H1 (cell line): ENCODE measurements at regions not wholly inside any gene's neighbourhood (a gene's known extent, or its start where the extent isn't known, plus 50 kb on each side); places are given as distances from the start of the nearest gene placed in this dataset.

Experiments
- CTCF ChIA-PET: fragments of 300-600 bp; sonication (Branson Sonifier 250); formaldehyde crosslinking; loops from one replicate; lab custom pipeline; 2021; ENCODE audit not compliant: partially characterized antibody; lab: Charles Lee
- POLR2A ChIA-PET: fragments of 300-600 bp; sonication (Branson Sonifier 250); formaldehyde crosslinking; loops from one replicate; lab custom pipeline; 2021; ENCODE audit warnings: inconsistent platforms; ENCODE audit not compliant: partially characterized antibody; lab: Charles Lee
- DNase-seq, 2 experiments: peaks; one replicate each; pipeline versions ENCODE4 v3.0.0 to v3.0.0-alpha.2; 2010 to 2022; ENCODE audit warnings: low spot score in 2 of 2, low read depth in 1 of 2, mixed read lengths in 1 of 2
- FAIRE-seq: peaks from 2 replicates; lab custom pipeline; 2011; peaks lifted over from hg19 to GRCh38; lab: Jason Lieb, UNC
- H2AFZ ChIP-seq: 2 replicates; pipeline ENCODE4 v1.8.1; 2012; ENCODE audit warnings: low read length, inconsistent platforms
- H2AK5ac ChIP-seq: 2 replicates; pipeline ENCODE4 v1.6.1; 2013; ENCODE audit warnings: low read depth, low read length
- H2BK120ac ChIP-seq: replicated peaks from 2 replicates; pipeline ENCODE3; 2013; ENCODE audit warnings: low read depth, low read length, inconsistent platforms
- H2BK12ac ChIP-seq: 2 replicates; pipeline ENCODE4 v1.6.1; 2013; ENCODE audit warnings: low read depth, low read length
- H2BK15ac ChIP-seq: 2 replicates; pipeline ENCODE4 v1.6.1; 2013; ENCODE audit warnings: low read length
- H2BK20ac ChIP-seq: 2 replicates; pipeline ENCODE4 v1.6.1; 2013; ENCODE audit warnings: low read length
- H2BK5ac ChIP-seq: 2 replicates; pipeline ENCODE4 v1.6.1; 2013; ENCODE audit warnings: low read depth, low read length
- H3K14ac ChIP-seq: 2 replicates; pipeline ENCODE4 v1.6.1; 2013; ENCODE audit warnings: inconsistent platforms; ENCODE audit not compliant: insufficient read length
- H3K18ac ChIP-seq: 2 replicates; pipeline ENCODE4 v1.6.1; 2013; ENCODE audit warnings: low read length; ENCODE audit errors: extremely low read depth
- H3K23ac ChIP-seq: 2 replicates; pipeline ENCODE4 v1.6.1; 2013; ENCODE audit warnings: inconsistent platforms; ENCODE audit not compliant: insufficient read length
- H3K23me2 ChIP-seq: 2 replicates; pipeline ENCODE4 v1.6.1; 2013; ENCODE audit warnings: low read depth, low read length
- H3K27ac ChIP-seq: 2 replicates; pipeline ENCODE4 v1.6.1; 2011; ENCODE audit warnings: low read depth, low read length, inconsistent platforms
- H3K27me3 ChIP-seq, 4 experiments: replicated peaks in 1 of 4; 1 replicate in 1 of 4; 2 replicates in 3 of 4; pipeline versions ENCODE4 v1.6.1 to v1.8.1; 2011 to 2013; ENCODE audit warnings: low read length in 3 of 4, mild to moderate bottlenecking in 3 of 4, inconsistent platforms in 2 of 4, mixed read lengths in 2 of 4, moderate library complexity in 1 of 4; ENCODE audit not compliant: control insufficient read depth in 3 of 4, insufficient read depth in 3 of 4; ENCODE audit errors: extremely low read depth in 1 of 4
- H3K36me3 ChIP-seq, 4 experiments: 2 replicates each; pipeline versions ENCODE4 v1.6.1 to v1.8.1; 2011 to 2013; ENCODE audit warnings: mild to moderate bottlenecking in 4 of 4, low read length in 3 of 4, moderate library complexity in 2 of 4, control low read depth in 1 of 4, inconsistent platforms in 1 of 4; ENCODE audit not compliant: insufficient read depth in 4 of 4, control insufficient read depth in 2 of 4
- H3K4ac ChIP-seq: replicated peaks from 2 replicates; pipeline ENCODE3; 2013; ENCODE audit warnings: low read length, low read depth, mixed read lengths, inconsistent platforms; ENCODE audit not compliant: insufficient read length
- H3K4me1 ChIP-seq, 4 experiments: replicated peaks in 1 of 4; 1 replicate in 1 of 4; 2 replicates in 3 of 4; pipeline versions ENCODE4 v1.6.1 to v1.8.1; 2011 to 2013; ENCODE audit warnings: low read length in 3 of 4, inconsistent platforms in 2 of 4, mixed read lengths in 1 of 4; ENCODE audit not compliant: insufficient read depth in 4 of 4, control insufficient read depth in 3 of 4
- H3K4me2 ChIP-seq, 2 experiments: 2 replicates each; pipeline versions ENCODE4 v1.6.1 to v1.8.1; 2011 to 2013; ENCODE audit warnings: low read depth in 2 of 2, low read length in 2 of 2, control low read depth in 1 of 2, inconsistent platforms in 1 of 2, mild to moderate bottlenecking in 1 of 2; ENCODE audit not compliant: insufficient read depth in 1 of 2
- H3K4me3 ChIP-seq, 4 experiments: fragments of 200-600, 300-600 bp in 1 of 4; sonication (generic), shearing (Covaris generic), sonication (Bioruptor Twin) in 1 of 4; 2 replicates each; pipeline versions ENCODE4 v1.5.1 to v1.8.1; 2011 to 2016; ENCODE audit warnings: low read length in 4 of 4, low read depth in 3 of 4, control low read depth in 2 of 4, inconsistent platforms in 2 of 4, mild to moderate bottlenecking in 2 of 4, mixed read lengths in 1 of 4, moderate library complexity in 1 of 4; ENCODE audit not compliant: insufficient read depth in 2 of 4; ENCODE audit errors: extremely low read depth in 1 of 4
- H3K56ac ChIP-seq: replicated peaks from 2 replicates; pipeline ENCODE3; 2013; ENCODE audit warnings: low read depth, mild to moderate bottlenecking, mixed read lengths, low read length, inconsistent platforms; ENCODE audit not compliant: insufficient read length
- H3K79me1 ChIP-seq: 2 replicates; pipeline ENCODE4 v1.6.1; 2013; ENCODE audit warnings: low read depth, low read length, control low read depth
- H3K79me2 ChIP-seq, 2 experiments: 2 replicates each; pipeline versions ENCODE4 v1.6.1 to v1.8.1; 2012 to 2013; ENCODE audit warnings: low read length in 2 of 2, mild to moderate bottlenecking in 2 of 2, inconsistent platforms in 1 of 2; ENCODE audit not compliant: insufficient read depth in 2 of 2, control insufficient read depth in 1 of 2
- H3K9ac ChIP-seq, 4 experiments: replicated peaks in 1 of 4; 1 replicate in 1 of 4; 2 replicates in 3 of 4; pipeline versions ENCODE4 v1.6.1 to v1.8.1; 2011 to 2013; ENCODE audit warnings: low read depth in 3 of 4, low read length in 3 of 4, control low read depth in 2 of 4, mild to moderate bottlenecking in 2 of 4, moderate library complexity in 2 of 4, inconsistent platforms in 1 of 4; ENCODE audit errors: extremely low read depth in 1 of 4
- H3K9me3 ChIP-seq, 2 experiments: 2 replicates each; pipeline versions ENCODE4 v1.6.1 to v1.8.1; 2012 to 2013; ENCODE audit warnings: mild to moderate bottlenecking in 2 of 2, moderate library complexity in 2 of 2, control low read depth in 1 of 2, inconsistent platforms in 1 of 2, low read depth in 1 of 2, low read length in 1 of 2, mixed read lengths in 1 of 2; ENCODE audit not compliant: insufficient read depth in 2 of 2
- H4K20me1 ChIP-seq, 2 experiments: replicated peaks in 1 of 2; 2 replicates each; pipeline versions ENCODE3 to v1.8.1; 2011 to 2013; ENCODE audit warnings: inconsistent platforms in 2 of 2, low read length in 2 of 2, mild to moderate bottlenecking in 1 of 2; ENCODE audit not compliant: insufficient read depth in 2 of 2, control insufficient read depth in 1 of 2
- H4K5ac ChIP-seq: 2 replicates; pipeline ENCODE4 v1.6.1; 2013; ENCODE audit warnings: low read length, low read depth, mixed read lengths, inconsistent platforms; ENCODE audit not compliant: insufficient read length
- H4K8ac ChIP-seq: 2 replicates; pipeline ENCODE4 v1.8.0; 2013; ENCODE audit warnings: mild to moderate bottlenecking, moderate library complexity, low read length, inconsistent platforms; ENCODE audit not compliant: insufficient read depth; ENCODE audit errors: extremely low read depth
- H4K91ac ChIP-seq: replicated peaks from 2 replicates; pipeline ENCODE3; 2013; ENCODE audit warnings: low read length, mixed read lengths, inconsistent platforms; ENCODE audit not compliant: insufficient read length
- ASH2L ChIP-seq: fragments of 200-600, 300-600 bp; sonication (generic); IDR thresholded peaks from one replicate; pipeline ENCODE4 v1.7.1; 2017; ENCODE audit warnings: low read length
- BRCA1 ChIP-seq: IDR thresholded peaks from 2 replicates; pipeline ENCODE4 v1.6.1; 2012; ENCODE audit warnings: low read depth, low read length, improper control_type of control experiment
- CREB1 ChIP-seq: IDR thresholded peaks from 2 replicates; pipeline ENCODE4 v1.6.1; 2012; ENCODE audit warnings: inconsistent platforms
- HDAC2 ChIP-seq, 2 experiments: fragments of 300-600 bp in 1 of 2; sonication (generic) in 1 of 2; IDR thresholded peaks; 2 replicates each; pipeline ENCODE4 v1.6.1; 2011 to 2012; ENCODE audit warnings: low read depth in 2 of 2, low read length in 2 of 2, mild to moderate bottlenecking in 2 of 2, moderate library complexity in 2 of 2, borderline replicate concordance in 1 of 2, inconsistent platforms in 1 of 2
- KDM1A ChIP-seq: fragments of 200-600, 300-600 bp; sonication (generic); IDR thresholded peaks from 2 replicates; pipeline ENCODE4 v1.7.1; 2016; ENCODE audit warnings: mild to moderate bottlenecking, low read length, borderline replicate concordance
- MAFK ChIP-seq: IDR thresholded peaks from 2 replicates; pipeline ENCODE4 v1.6.1; 2012; ENCODE audit warnings: low read depth, mild to moderate bottlenecking, improper control_type of control experiment, low read length
- POLR2AphosphoS5 ChIP-seq: IDR thresholded peaks from 2 replicates; pipeline ENCODE4 v1.6.1; 2011; ENCODE audit warnings: low read depth, low read length
- RAD21 ChIP-seq, 2 experiments: IDR thresholded peaks in 1 of 2; conservative IDR thresholded peaks in 1 of 2; 2 replicates each; pipeline ENCODE4 v1.6.1; 2011; ENCODE audit warnings: low read depth in 2 of 2, low read length in 2 of 2, improper control_type of control experiment in 1 of 2, inconsistent platforms in 1 of 2, mild to moderate bottlenecking in 1 of 2, moderate library complexity in 1 of 2
- RFX5 ChIP-seq: IDR thresholded peaks from 2 replicates; pipeline ENCODE4 v1.6.1; 2011; ENCODE audit warnings: low read depth, low read length, improper control_type of control experiment, borderline replicate concordance
- TAF1 ChIP-seq: IDR thresholded peaks from 2 replicates; pipeline ENCODE4 v1.6.1; 2011; ENCODE audit warnings: mild to moderate bottlenecking, low read depth, low read length
- TEAD4 ChIP-seq: IDR thresholded peaks from 2 replicates; pipeline ENCODE4 v1.6.1; 2012; ENCODE audit warnings: low read depth, low read length, inconsistent platforms, mixed read lengths
- WGBS, 2 experiments: shearing (Covaris generic) in 1 of 2; methylation state at CpG; one replicate each; pipeline versions ENCODE4 v1.1.6 to v1.1.7; 2013 to 2015; ENCODE audit warnings: low lambda C conversion rate in 2 of 2, mixed read lengths in 2 of 2, inconsistent platforms in 1 of 2, low coverage in 1 of 2, missing lambda C conversion rate in 1 of 2; ENCODE audit not compliant: insufficient replicate concordance in 2 of 2, insufficient coverage in 1 of 2, insufficient read length in 1 of 2; ENCODE audit errors: extremely low coverage in 1 of 2, missing lambda C conversion rate in 1 of 2; 5-methylcytosine and 5-hydroxymethylcytosine counted together
- TF ChIP-seq, protein P1 (sequence below), 3 experiments: IDR thresholded peaks; 1 replicate in 2 of 3; 2 replicates in 1 of 3; pipeline versions ENCODE4 v1.5.1 to v1.6.1; 2011; ENCODE audit warnings: low read length in 3 of 3, mild to moderate bottlenecking in 3 of 3, inconsistent platforms in 2 of 3, low read depth in 1 of 3, moderate library complexity in 1 of 3; ENCODE audit not compliant: insufficient read depth in 1 of 3; ENCODE audit errors: control extremely low read depth in 1 of 3

- no peaks in the 10 kb centered on the region for H3K79me1 ChIP-seq
- DNase-seq, result no peak
- H4K5ac ChIP-seq, result no peak overlapping the region
- H2BK5ac ChIP-seq, result no peak overlapping the region
- TF ChIP-seq POLR2AphosphoS5 (no peak), BRCA1 (no peak), CREB1 (no peak), TEAD4 (no peak), RAD21 (IDR thresholded peaks at IDR 0.05 in 1 of 2, conservative IDR thresholded peaks at IDR 0.05 in 1 of 2; ENCODE audit: low read depth in 2 of 2, low read length in 2 of 2) (no peak), TAF1 (no peak), MAFK (no peak), KDM1A (no peak), ASH2L (no peak), RFX5 (no peak), HDAC2 (IDR thresholded peaks at IDR 0.05; ENCODE audit: borderline replicate concordance in 1 of 2, low read depth in 2 of 2, low read length in 2 of 2) (no peak)
- TF ChIP-seq, protein P1, sequence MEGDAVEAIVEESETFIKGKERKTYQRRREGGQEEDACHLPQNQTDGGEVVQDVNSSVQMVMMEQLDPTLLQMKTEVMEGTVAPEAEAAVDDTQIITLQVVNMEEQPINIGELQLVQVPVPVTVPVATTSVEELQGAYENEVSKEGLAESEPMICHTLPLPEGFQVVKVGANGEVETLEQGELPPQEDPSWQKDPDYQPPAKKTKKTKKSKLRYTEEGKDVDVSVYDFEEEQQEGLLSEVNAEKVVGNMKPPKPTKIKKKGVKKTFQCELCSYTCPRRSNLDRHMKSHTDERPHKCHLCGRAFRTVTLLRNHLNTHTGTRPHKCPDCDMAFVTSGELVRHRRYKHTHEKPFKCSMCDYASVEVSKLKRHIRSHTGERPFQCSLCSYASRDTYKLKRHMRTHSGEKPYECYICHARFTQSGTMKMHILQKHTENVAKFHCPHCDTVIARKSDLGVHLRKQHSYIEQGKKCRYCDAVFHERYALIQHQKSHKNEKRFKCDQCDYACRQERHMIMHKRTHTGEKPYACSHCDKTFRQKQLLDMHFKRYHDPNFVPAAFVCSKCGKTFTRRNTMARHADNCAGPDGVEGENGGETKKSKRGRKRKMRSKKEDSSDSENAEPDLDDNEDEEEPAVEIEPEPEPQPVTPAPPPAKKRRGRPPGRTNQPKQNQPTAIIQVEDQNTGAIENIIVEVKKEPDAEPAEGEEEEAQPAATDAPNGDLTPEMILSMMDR (IDR thresholded peaks at IDR 0.05; ENCODE audit: control extremely low read depth in 1 of 3, insufficient read depth in 1 of 3, low read depth in 1 of 3, low read length in 3 of 3), result no peak
- TF ChIP-seq, all 59 proteins: peak for 0
- no peak overlapping the region for H2BK12ac ChIP-seq
- H3K23me2 ChIP-seq, result no peaks in the 10 kb centered on the region
- no peak overlapping the region for H3K56ac ChIP-seq
- H3K79me2 ChIP-seq, result no peaks in the 10 kb centered on the region
- no peaks in the 10 kb centered on the region for H4K20me1 ChIP-seq
- H3K4me3 ChIP-seq, result no peak overlapping the region
- POLR2A ChIA-PET, result no interaction called here
- no peak overlapping the region for H4K91ac ChIP-seq
- no peak overlapping the region for H2AK5ac ChIP-seq
- H3K23ac ChIP-seq, result no peak overlapping the region
- H2BK15ac ChIP-seq, result no peak overlapping the region
- no peak overlapping the region for H2BK20ac ChIP-seq
- H3K4me1 ChIP-seq, result peaks cover 0 to 14% (median 2%) of the 10 kb centered on the region in 4 experiments; a peak in 5 of 7 replicates
- H3K9ac ChIP-seq, result no peak overlapping the region
- no peaks in the 10 kb centered on the region for H3K36me3 ChIP-seq
- H3K27ac ChIP-seq, result no peak overlapping the region
- no peak overlapping the region for H4K8ac ChIP-seq
- no peak for FAIRE-seq
- WGBS, 2 experiments, result 100% methylated on average over 2 of the region's 7 CpGs; no CpG with 5 or more reads in 1 of the 2 experiments
- H3K27me3 ChIP-seq, result no peaks in the 10 kb centered on the region; a peak in 1 of 7 replicates
- no peaks in the 10 kb centered on the region for H3K9me3 ChIP-seq
- H2BK120ac ChIP-seq, result no peak overlapping the region
- H3K4ac ChIP-seq, result no peak overlapping the region
- no peak overlapping the region for H3K4me2 ChIP-seq
- no peak overlapping the region for H3K14ac ChIP-seq
- no peak overlapping the region for H3K18ac ChIP-seq
- H2AFZ ChIP-seq, result no peak overlapping the region
- CTCF ChIA-PET, result no interaction called here
Measured at GRCh38 chrX:69082753-69083150, 82.5 kb downstream of the PJA1 start.
